ENCODE measurements at regions not wholly inside any gene's neighbourhood (a gene's known extent, or its start where the extent isn't known, plus 50 kb on each side); places are given as distances from the start of the nearest gene placed in this dataset.

DNA sequence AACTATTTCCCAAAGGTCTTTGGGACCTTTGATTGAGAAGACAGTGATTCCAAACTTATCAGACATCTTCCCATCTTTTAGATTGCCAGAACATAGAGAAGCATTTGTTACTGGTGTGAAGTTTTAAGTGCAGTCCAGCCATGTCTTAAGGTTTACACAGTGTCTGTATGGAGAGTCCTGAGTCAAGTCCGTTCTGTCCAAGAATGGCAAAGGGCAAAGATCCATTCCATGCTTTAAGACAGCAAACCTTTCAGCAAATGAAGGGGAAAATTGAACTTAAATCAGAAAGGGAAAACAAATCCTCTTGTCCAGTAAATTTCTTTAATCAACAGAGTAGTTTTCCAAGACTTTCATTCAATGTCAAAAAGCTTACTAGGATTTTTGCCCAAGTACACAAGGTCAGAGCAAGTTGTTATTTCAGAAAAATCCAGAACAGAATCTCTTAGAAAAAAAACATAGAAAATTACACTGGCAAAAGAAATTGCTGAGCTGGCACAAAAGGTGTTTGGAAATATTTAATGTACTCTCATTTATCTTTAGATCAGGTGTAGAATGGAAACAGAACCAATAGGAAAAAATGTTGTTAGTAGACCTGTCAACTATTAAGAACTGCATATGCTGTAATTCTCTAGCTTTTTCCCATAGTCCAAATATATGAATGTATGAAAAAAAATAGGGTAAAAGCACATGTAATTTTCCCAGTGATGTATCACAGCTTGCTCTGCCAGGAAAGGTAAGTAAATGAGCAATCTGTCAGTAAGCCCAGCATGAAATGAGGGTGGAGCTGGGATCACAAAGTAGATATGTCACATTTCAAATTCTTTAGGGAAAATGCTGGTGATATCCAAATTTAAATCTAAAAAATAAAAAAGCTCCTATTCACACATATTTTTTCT is 1099.9 kb downstream of the TUSC7 start:
- no peak for DNase-seq

DNA sequence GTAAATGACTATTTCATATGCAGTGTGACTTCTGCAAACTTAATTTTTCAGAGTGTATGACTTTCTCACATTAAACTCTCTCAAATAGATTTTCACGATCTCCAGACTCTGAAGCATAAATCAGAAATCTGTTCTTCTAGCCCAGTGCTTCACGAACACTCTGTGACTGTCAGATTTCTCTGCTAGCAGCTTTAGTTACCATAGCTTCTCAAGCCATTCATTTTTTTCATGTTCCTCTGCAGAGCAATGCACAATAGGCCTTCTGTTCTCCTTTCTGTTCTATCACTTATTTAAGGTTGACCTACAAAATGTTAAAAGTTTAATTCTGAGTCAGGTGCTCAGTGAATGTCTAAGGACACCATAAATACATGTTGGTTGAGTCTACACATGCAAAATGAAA is 1102.2 kb downstream of the TUSC7 start:
- no peak for DNase-seq

DNA sequence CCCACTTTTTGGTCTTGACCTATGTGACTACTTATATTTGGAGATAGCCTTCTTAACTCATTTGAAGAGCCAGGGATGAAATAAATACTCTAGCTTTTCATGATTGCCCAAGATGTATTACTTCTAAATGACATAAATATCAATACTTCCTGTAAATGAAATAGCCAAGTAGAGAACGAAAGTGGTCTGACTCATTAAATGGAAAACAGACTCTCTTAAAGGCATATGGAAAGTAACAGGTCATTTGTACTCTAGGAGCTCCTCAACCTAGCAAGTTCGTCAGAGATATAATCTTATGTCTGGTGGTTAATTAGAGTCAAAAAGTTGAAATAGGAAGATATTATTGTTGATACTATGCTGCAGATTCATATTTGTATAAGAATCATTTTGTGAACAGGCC is 1105.4 kb downstream of the TUSC7 start:
- no peak for DNase-seq

GRCh38 chr3:117817103-117817502 is 1107.5 kb downstream of the TUSC7 start:
- no peak for DNase-seq

GRCh38 chr3:117818592-117818991 is 1109.0 kb downstream of the TUSC7 start:
- DNase-seq, result no peak

DNA sequence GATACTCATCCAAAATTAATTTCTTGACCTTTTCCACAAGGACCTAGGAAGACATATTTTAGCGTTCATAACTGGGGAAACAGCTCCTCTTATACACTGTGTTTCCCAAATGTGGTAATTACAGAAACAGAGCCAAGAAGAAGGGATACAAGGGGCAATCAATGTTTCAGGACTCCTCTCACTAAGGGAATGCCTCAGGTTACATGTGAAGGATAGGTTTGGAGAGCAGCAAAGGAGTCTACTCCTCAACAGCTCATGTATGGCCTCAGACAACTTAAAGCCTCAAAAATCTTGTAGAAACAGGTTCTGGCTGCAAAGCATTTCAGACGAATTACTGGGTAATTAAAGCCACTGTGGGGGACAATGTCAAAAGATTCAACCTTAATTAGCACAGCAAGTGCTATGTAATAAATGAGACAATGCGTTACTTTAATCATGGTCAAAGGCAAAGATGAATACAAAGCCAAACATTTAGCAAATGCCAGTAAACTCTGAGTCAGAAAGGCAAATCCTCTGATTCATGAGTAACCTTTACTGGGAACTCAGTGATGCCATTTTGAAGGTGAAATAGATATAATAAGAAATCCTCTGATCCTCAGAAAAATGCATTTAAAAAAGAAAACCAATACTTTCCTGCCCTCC is 1111.2 kb downstream of the TUSC7 start:
- no peak for DNase-seq

GRCh38 chr3:117822416-117822815 is 1112.8 kb downstream of the TUSC7 start:
- DNase-seq, result no peak

- DNase-seq, result no peak
These were observed 1126.7 kb downstream of the TUSC7 start for GRCh38 chr3:117836296-117836695.

DNA sequence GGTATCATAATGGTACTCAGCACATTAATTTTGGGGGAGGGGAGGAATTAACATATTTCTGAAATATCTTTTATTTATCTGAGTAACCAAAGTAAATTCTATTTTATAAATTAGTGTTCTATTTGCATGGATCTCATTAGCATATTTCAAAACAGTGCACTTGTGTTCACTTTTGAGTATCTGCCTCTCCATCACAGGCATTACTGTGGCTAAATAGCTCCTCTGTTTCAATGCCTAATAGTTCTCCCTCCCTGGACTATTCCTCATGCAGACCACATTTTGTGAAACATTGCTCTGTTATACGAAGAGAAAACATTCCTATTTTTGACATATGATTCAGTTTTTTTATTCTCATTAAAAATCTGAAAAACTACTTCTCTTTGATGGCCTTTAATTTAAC is 1127.8 kb downstream of the TUSC7 start:
- DNase-seq, result no peak

GRCh38 chr3:117842086-117842485 is 1132.5 kb downstream of the TUSC7 start:
- DNase-seq, result peak; percentile 94

GRCh38 chr3:117843356-117843755 is 1133.8 kb downstream of the TUSC7 start:
- no peak for DNase-seq

GRCh38 chr3:117844676-117845075 is 1135.1 kb downstream of the TUSC7 start:
- DNase-seq, result no peak

- no peak for DNase-seq
These were observed 1136.7 kb downstream of the TUSC7 start for GRCh38 chr3:117846238-117846637.

- DNase-seq, result no peak
These were observed 1139.0 kb downstream of the TUSC7 start for GRCh38 chr3:117848606-117849005.

GRCh38 chr3:117853923-117854668 is 1144.5 kb downstream of the TUSC7 start:
- peak; percentile 60 for DNase-seq

DNA sequence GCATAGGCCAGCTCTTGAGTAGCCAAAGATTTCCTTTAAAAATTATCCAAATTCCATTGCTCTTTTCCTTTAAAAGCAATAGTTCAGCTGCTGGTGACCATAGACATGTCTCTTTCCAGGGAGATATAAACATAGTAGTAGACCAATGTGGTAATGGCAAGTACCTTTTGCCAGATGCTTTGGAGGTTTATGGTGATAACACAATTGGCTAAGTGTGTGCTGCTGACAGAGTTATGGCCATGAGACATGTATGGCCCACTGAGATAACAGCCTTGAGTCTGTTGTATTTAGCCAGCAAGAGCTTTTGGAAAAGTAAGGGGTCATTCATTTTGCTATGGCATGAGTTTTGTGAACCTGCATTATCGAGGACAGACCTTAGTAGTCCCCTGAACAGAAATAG is 1146.8 kb downstream of the TUSC7 start:
- no peak for DNase-seq

DNA sequence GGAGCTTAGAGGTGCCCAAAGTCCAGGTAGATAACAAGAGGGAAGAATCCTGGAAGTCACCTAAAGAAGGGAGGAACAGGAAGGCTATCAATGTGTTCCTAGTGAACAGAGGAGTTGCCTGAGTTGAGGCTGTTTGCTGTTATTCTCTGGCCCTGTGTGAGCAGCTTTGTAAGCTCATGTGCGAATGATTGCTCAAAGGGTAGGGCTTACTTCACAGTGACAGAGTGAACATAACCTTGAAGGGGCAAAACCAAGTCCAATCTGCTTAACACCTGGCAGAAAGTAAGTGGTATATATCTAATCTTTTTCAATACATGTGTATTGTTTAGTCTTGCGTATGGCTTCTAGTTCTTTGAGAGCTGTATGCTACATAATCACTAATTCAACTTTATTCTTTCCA is 1153.6 kb downstream of the TUSC7 start:
- no peak for DNase-seq

GRCh38 chr3:117865338-117865737 is 1155.8 kb downstream of the TUSC7 start:
- no peak for DNase-seq

DNA sequence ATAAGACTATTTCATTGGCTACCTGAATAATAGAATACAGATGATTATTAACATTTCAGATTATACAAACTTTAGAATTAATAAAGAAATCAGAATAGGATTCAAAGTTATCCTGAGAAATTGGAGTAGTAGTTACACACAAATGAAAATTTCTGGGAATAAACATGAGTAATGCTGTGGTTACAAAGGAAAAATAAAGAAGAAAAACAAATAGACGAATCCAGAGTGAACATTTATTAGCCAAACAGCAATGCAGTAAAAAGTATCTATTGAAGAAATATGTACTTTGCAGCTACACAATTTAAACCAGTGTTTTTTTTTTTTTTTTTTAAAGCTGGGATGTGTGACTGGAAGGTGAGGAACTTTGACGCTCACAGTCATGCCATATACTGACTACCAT is 1159.2 kb downstream of the TUSC7 start:
- no peak for DNase-seq

GRCh38 chr3:117871934-117872333 is 1162.4 kb downstream of the TUSC7 start:
- DNase-seq, result no peak

DNA sequence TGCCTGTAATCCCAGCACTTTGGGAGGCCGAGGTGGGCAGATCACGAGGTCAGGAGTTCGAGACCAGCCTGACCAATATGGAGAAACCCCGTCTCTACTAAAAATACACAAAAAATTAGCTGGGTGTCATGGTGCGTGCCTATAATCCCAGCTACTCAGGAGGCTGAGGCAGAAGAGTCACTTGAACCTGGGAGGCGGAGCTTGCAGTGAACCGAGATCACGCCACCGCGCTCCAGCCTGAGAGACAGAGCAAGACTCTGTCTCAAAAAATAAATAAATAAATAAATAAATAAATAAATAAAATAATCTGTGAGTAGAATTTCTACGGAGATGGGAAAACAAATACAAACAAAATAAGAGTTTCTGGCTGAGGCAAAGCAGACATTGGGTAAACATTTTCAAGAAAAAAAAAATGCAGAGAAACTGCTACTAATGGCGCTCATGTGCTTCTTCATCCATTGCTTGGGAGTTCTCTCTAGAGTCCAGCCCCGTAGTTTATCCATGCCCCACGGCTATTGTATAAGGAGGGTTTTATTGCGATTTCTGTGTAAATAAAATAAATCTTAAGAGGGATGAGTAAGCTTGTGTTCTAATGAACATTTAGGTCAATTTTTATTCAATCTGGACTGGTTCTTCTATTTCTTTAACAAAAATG is 1161.9 kb downstream of the IGSF11 start:
- DNase-seq, result peak; percentile 94

DNA sequence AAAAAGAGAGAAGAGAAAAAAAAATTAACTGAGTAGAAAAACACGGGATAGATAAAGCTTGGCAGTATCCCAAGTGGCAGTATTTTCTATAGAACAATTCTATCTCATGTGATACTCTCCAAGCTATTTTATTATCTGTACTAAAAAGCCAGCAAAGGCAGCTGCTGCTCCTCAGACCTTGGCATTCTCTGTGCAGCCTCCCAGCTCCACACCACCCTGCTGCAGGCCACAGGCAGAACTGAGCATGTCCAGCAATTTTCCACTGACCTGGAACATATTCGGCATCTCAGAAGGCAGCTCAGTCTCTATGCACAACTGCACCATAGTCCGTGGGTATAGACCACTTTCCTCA is 1161.4 kb downstream of the IGSF11 start:
- peak; percentile 96 for DNase-seq

GRCh38 chr3:117874028-117874690 is 1160.5 kb downstream of the IGSF11 start:
- DNase-seq, result peak; percentile 99
